ENCODE measurements at regions not wholly inside any gene's neighbourhood (a gene's known extent, or its start where the extent isn't known, plus 50 kb on each side); places are given as distances from the start of the nearest gene placed in this dataset.
"Not testable (repeated sequence)": the region's sequence is repeated elsewhere in the genome, so short reads cannot be mapped to it uniquely, and the experiment has no call there.

DNA sequence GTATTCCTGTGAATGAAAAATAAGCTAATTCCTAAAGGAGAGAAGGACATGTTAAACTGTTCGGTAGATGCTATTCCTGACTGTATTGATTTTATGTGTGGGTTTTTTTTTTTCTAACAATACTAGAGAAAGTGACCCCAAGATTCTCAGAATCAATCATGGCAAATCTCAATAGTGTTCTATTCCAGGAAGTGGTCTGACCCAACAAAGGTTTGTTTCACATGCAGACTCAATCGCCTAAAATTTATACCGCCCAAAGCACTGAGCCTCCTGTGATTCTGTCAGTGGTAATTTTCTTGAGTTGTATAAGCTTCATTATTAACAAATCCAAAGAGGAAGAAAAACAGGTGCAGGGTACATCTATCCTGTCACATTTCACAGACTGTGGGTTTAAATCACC, 293.7 kb downstream of the SUCLA2 start:
- DNase-seq (ENCODE audit: low read depth in 2 of 2) = no peak

DNA sequence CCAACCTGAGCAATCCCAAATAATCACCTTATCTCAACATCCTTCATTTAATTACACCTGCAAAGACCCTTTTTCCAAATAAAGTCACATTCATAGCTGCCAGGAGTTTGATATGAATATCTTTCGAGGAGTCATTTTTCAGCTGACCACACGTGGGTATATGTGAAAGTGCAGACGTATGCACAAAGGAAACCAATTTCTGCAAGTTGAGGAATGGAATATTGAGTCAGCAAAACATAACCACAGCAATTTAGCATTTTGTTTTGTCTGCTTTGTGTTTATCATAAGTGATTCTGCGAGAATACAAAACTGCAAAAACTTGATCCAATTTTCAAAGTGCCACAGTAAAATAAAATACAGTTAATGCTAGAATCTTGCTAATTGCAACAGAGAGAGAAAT, 295.9 kb downstream of the SUCLA2 start:
- no peak for DNase-seq (ENCODE audit: low read depth in 2 of 2)

DNA sequence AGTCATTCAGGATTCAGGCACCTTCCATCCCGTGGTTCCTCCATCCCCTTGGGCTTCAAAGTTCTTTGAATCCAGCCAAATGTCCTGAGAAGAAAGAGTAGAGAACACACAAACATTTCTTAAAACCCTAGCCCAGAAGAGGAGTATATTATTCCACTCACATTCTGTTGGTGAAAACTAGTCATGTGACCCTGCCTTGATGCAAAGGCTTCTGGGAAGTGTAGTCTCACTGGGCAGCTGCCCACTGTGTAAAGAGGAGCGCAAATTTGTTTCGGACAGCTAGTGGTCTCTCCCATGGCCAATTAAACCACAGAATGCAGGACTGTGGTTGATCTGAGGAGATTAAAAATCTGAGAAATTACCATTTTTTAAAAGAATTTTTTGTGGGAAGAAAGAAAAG, 304.4 kb downstream of the SUCLA2 start:
- DNase-seq (ENCODE audit: low read depth in 2 of 2) = no peak

DNA sequence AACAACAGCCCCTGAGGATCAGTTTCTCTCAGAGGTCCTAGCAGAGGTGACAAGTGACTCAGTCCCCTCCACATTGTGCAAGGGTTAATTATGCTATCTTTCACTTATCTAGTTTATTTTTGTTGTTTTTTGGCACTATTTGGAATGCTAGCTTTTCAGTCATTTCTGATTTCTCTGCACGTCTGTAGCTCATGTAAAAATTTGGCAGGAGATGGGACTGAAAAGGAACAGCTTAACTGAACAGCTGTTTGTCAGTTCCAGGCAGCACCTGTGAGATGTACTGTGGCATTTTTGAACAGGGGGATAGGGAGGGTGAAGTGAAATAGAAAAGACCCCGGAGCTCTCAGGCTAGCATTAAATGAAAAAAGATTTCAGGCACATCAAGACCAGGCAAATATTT, 313.5 kb downstream of the SUCLA2 start:
- no peak for DNase-seq (ENCODE audit: low read depth in 2 of 2)

DNA sequence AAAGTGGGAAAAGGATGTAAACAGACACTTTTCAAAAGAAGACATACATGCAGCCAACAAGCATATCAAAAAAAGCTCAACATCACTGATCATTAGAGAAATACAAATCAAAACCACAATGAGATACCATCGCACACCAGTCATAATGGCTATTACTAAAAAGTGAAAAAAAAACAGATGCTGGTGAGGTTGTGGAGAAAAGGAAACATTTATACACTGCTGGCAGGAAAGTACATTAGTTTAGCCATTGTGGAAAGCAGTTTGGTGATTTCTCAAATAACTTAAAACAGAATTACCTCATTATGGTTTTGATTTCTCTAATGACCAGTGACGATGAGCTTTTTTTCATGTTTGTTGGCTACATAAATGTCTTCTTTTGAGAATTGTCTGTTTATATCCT, 315.9 kb downstream of the SUCLA2 start:
- not testable (repeated sequence) for DNase-seq (ENCODE audit: low read depth in 2 of 2)

DNA sequence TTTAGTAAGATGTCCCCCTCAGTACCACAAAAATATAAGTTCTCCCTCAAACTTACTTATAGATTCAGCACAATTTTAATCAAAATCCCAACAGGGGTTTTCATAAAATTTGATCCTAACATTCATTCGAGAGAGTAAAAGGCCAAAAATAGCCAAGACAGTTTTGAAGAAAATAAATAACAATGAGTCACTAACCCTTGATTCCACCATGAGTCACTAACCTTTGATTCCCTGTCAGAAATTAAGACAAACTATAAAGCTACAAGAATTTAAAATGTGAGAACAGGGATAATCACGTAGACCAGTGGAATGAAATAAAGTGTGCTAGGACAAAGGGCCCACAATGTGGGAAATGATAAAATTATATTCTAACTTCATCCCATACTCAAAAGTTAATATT, 320.3 kb downstream of the SUCLA2 start:
- no peak for DNase-seq (ENCODE audit: low read depth in 2 of 2)

DNA sequence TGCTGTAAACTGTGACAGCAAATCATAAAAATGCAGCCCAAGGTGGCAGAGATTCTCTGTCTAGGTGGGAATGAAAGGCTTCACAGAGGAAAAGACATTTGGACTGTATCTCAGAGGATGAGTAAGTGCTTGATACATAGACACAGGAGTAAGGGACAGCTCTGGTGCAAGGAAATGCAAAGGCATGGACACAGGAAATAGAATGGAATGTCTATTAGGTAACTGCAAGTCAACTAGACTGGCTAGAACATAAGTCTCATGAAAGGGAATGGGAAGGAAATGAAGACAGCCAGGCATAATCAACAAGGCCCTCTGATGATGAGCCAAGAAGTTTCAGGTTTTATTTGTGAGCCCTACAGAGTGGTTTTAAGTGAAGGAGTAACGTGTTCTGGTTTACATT, 321.7 kb downstream of the SUCLA2 start:
- no peak for DNase-seq (ENCODE audit: low read depth in 2 of 2)

DNA sequence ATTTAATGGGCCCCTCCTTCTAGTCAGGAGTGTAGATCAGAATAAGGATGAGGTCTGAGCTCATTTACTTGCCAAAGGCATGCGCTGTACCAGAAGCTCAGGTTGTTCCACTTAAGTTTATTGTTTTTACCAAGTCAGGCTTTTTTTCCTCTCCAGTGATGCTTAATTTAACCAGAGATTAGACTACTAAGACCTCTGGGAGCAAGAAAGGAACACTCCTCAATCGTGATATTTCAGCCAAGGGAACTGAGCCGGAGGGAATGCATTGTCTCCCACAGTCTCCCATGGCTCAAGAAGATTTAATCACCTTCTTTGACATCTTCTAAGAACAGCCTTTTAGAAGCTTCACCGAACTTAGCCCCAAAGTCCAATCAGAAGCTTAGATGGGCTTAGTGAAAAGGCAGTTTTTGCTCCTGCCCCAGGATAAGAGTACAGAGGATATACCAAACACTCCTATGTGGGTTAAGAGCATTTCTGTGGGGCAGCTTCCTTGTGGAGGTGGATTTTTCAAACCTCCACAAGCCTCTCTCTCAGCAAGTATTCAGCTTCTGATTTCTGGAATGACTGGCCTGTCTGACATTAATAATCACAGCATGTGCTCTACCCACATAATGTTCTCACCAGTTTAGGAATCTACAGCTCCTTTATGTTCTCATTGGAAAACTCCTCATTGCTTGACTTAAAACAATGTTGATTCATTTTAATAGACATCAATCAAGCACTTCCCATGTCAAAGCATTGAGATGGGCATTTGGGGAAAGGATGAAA, 322.7 kb downstream of the SUCLA2 start:
- no peak for DNase-seq (ENCODE audit: low read depth in 2 of 2)

DNA sequence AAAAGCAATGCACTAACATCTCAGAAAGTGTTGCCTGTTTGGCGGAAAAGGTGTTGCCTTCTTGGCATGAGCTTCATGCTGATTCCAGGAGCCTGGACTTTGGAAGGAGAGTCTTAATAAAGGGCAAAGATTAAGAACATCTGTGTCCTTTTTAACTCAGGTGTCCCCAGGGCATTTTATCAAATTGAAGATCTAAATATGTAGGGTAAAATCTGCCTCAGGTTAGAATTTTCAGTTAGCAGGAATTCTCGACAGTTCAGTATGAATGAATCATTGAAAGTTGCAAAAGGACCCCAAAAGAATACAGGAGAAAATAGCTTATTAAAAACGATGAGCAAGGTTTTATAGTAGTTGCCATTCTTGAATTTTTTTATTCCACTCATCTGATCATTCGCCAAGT, 325.2 kb downstream of the SUCLA2 start:
- DNase-seq (ENCODE audit: low read depth in 2 of 2) = no peak

DNA sequence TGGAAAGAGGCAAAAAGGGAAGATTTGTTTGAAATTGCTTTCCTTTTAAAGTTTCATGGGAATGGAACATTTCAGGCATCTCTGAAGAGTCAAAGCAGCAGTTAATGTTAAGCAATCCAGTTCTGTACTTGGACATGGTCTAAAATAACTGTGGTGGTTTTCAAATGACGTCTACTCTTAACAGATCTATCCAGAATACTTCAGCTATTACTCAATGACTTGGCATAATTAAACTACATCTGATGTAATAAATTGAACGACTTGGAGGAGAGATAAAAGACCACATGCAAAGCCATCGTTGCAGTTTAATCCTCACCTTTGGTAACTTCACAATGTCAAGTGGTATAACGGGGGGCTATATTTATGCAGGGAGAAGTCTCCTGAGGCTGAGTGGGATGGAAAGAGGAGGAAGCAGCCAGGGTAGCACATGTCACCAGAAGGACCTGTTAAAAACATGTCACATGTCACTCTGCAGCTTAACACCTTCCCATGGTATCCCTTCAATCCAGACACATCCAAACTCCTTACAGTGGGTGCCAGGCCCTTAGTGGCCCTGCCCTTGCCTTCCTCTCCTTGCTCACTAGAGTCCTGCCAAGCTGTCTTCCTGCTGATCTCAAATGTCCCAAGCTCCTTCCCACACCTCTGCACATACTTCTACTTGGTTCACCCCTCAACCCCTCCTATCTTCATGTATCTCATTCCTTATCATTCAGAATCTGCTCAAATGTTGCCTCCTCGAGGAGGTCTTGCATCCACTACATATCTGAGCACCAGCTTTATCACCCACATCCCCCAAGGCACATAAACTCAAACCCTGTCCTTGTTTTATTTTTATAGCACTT, 327.8 kb downstream of the SUCLA2 start:
- no peak for DNase-seq (ENCODE audit: low read depth in 2 of 2)

DNA sequence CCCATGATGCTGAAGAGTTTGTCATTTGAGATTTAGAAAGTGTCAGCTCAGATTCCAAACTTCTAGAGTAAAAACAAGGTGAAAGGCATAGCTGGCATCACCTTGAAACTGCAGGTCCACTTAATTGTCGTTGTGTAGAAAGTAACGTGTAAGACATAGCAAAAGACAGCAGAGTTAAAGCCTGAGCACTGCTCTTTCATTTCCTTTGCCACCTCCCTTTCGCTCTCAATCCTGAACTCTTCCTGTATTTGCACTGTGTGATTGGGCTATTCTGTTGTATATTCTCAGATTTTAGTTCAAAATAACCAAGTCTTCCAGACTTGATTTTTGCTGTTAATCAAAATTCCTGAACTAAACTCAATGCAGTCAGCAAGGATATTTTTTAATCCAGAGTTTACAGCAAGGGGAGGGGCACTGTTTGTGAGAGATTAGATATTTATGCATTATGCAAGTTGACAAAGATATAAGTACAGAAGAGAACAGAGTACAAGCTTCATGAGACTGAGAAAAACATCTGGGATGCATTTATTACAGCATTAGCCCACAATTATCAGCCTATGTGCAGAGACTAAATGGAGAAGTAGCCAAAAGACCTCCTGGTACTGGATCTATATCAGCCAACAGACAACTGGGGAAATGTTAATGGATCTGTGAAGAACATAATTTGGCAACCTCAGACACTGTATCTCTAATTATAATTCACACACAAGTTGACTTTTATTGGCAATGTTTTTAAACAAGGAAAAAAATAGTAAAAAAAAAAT, 328.6 kb downstream of the SUCLA2 start:
- DNase-seq (ENCODE audit: low read depth in 2 of 2) = no peak

DNA sequence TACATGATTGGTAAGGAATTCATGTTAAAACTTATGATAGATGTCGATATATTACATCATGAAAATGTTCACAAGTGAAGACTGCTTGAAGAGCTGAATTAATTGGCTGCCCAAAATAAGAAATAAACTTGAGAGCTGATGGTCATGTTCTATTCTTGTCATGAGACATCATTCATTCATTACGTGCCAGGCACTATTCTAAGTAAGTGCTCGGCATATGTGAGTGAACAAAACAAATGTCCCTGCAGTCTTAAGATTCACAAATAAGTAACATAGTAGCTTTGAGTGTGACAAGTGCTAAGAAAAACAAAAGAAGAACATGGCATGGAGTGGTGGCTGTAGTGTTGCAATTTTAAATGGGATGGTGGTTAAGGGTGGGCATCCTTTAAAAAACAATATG, 329.3 kb downstream of the SUCLA2 start:
- DNase-seq (ENCODE audit: low read depth in 2 of 2) = no peak

DNA sequence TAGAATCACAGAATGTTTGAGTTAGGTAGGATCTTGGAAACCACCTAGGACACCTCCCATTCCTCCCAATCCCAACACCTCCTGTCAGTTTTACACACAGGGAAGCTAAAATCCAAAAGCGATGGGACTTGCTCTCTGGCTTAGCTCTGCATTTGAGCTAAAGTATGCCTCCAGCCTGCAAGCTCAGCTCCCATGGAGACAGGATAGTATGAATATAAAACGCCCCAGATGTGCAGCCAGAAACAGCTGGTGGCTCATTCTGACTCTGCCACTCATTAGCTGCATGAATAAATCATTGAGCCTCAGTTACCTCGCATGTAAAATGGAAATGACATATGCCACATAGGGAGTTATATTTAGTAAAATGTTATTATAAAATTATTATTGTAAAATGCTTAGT, 336.0 kb downstream of the SUCLA2 start:
- no peak for DNase-seq (ENCODE audit: low read depth in 2 of 2)

DNA sequence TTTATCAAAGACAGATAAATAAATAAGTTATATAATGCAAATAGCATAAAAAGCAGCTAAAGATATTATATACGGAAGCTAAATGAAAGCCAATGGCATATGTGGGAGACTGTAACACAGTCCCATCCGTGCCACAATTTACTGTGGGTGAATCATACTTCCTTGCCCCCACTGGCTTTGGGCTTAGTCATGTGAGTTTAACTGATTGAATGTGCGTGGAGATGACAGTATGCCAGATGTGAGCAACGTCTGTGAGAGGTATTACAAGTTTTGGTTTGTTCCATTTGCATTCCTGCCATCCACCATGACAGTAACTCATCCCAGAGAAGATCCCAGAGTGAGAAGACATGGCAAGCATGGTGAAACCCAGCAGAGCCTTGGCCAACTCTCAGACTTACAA, 340.0 kb downstream of the SUCLA2 start:
- DNase-seq (ENCODE audit: low read depth in 2 of 2) = no peak

DNA sequence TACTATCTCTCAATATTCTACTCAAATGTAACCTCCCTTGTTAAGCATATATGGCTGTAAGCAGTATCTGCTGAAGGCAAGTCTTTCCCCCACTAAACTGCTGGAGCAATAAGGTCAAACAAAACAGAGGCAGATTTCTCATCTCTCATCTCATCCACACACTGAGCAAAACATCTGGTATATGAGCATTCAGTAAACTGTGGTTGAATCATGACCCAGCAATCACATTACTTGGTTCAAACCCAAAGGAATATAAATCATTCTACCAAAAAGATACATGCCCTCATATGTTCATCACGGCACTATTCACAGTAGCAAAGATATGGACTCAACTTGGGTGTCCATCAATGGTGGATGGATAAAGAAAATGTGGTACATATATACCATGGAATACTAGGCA, 344.4 kb downstream of the SUCLA2 start:
- DNase-seq (ENCODE audit: low read depth in 2 of 2) = no peak

DNA sequence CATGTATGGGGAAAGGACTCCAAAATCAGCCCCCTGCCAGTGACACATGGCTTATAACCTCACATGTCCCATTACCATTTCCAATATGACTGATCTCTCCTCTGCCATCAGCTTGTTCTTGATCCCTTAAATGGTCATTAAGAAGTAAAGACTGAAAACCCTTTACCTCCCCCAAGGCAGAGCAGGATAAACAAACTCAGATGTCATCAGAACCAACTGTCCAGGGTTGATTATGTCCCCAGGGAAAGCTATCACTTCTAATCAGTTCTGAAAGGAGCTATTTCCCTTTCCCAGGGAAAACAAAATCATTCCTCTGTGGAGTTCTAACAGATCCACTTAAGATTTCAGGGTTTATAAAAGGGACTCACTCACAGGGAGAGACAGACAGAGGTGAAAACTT, 350.9 kb downstream of the SUCLA2 start:
- no peak for DNase-seq (ENCODE audit: low read depth in 2 of 2)

DNA sequence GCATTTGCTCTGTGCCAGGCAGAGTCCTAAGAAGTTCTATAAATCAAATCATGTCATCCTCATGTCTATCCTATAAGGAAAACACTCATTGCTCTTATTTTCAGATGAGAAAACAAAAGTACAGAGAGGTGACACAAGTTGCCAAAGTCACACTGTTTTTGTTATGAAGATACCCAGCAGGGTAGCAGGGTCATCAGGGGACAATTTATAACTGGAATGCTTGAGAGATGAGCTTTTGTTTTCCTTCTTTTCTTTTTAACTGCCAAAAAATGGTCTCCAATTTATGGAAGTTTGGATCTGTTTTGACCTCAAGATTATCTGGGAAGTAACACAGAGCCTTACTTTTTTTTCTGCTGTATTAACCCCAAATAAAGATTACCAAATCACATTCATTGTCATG, 354.1 kb downstream of the SUCLA2 start:
- DNase-seq (ENCODE audit: low read depth in 2 of 2) = no peak

DNA sequence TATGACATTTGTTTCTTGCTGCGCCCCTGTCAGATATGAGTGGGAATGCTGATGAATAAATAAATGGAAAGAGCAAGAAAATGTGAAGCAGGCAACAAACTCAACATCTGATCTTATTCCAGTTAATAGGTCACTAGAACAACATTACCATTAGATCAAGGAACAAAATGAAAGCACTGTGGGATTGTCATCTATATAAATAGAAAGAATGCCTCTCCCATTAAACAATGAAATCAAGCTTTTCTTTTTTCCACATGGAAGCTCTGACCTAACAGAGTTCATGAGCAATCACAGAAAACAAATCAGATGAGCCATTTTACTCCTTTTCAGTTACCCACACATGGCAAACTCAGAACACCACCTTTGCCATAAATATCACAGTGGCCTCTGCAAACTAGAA, 354.8 kb downstream of the SUCLA2 start:
- no peak for DNase-seq (ENCODE audit: low read depth in 2 of 2)

DNA sequence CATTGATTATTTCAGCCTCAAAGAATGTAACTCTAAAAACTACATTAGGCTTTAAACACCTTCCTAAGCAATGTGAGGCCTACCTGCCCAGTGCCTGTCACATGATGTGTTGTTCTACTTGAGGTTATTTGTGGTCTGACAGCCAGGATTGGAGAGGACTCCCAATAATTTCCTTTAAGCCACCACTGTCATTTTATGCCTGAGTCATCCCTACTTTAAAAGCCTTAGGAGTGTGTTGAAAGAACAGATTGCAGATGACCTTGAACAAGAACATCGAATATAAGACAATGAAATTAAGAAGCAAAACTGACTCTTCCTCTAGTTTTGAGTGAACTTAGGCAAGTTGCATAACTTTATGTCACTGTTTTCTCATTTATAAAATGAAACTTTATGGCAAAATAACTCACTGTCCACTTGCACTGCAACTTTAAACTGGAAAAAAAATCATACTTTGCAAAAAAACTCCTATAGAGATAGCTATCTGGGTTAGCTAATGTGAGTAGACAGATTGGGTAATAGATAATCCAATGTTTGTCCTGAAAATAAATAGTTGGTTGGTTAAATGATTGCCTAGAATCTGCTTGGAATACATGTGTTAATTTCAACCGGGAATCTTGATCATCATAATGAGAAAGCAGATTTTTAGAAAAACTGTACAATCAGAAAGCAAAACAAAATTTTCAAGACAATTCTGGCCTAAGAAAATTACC, 361.2 kb downstream of the SUCLA2 start:
- no peak for DNase-seq (ENCODE audit: low read depth in 2 of 2)

DNA sequence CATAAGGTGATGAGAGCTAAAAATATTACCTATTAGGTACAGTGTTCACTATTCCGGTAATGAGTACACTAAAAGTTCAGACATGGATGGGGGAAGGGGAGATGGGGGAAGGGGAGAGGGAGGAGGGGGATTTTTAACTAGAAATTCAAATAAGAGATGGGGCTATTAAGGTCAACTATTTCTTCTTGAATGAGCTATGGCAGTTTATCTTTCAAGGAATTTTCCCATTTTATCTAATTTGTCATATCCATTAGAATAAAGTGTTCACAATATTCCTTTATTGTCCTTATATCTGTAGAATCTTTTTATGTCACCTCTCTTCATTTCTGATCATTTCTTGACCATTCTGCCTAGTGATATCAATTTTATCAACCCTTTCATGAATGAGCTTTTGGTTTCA, 362.4 kb downstream of the SUCLA2 start:
- DNase-seq (ENCODE audit: low read depth in 2 of 2) = no peak

DNA sequence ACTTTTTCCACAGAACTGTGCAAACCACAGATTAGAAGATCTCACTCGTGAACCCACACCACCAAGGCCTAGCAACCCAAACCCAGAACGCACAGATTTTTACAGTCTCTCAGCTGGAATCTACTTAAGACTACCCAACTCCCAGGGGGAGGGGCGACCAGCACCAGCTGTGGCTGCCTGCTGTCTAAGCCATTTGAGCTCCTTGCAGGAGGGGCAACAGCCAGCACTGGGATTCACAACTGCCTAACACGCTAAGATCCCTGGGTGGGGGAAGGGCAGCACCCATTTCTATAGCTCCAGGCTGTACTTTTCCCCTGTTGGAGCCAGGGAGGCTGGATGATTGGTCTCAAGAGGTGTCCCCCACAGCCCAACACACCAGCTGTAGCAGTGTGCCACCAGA, 368.8 kb downstream of the SUCLA2 start:
- no peak for DNase-seq (ENCODE audit: low read depth in 2 of 2)

DNA sequence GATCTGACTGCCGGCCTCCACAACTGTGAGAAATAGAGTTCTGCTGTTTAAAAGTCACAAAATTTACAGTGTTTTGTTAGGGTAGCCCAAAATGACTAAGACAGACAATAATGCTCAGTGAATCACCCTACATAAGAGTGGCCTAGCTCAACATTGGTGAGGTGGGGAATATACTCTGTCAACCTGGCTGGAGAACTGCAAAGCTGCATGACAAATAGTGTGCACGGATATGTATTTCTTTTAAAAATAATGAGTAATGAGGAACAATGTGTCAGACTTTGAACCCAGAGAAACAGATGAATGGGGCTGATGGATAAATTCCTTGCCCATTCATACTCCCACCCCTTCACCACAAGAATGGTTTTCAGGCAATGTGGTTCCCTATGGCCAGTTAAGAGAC, 372.4 kb downstream of the SUCLA2 start:
- DNase-seq (ENCODE audit: low read depth in 2 of 2) = no peak

Data from dermis microvascular lymphatic vessel endothelial cell (primary cell).